ENCODE measurements at regions not wholly inside any gene's neighbourhood (a gene's known extent, or its start where the extent isn't known, plus 50 kb on each side); places are given as distances from the start of the nearest gene placed in this dataset.

GRCh38 chr3:6089780-6090179, 771.1 kb upstream of the GRM7 start:
- Histone ChIP-seq H3K4me3 (no peak overlapping the region), H3K9me3 (no peaks in the 10 kb centered on the region), H3K36me3 (no peaks in the 10 kb centered on the region), H3K27ac (no peak overlapping the region), H3K27me3 (replicated peaks; ENCODE audit: insufficient read depth) (no peaks in the 10 kb centered on the region), H3K4me1 (replicated peaks) (no peaks in the 10 kb centered on the region)
- intact Hi-C loops (cut with DNase I): no loop called here
- 67% methylated on average over 5 of the region's 5 CpGs for WGBS
- DNase-seq (ENCODE audit: low spot score): no peak
- TF ChIP-seq POLR2AphosphoS5 (IDR thresholded peaks at IDR 0.05): no peak

- DNase-seq (ENCODE audit: low spot score): no peak
- H3K27ac ChIP-seq: no peak overlapping the region
- intact Hi-C loops (cut with DNase I): no loop called here
- no peaks in the 10 kb centered on the region for H3K27me3 ChIP-seq (replicated peaks; ENCODE audit: insufficient read depth)
- H3K4me1 ChIP-seq (replicated peaks): no peaks in the 10 kb centered on the region
- TF ChIP-seq POLR2AphosphoS5 (IDR thresholded peaks at IDR 0.05): no peak
- no peak for TF ChIP-seq CTCF (IDR thresholded peaks at IDR 0.05)
- no peak for TF ChIP-seq POLR2A (IDR thresholded peaks at IDR 0.05)
- H3K4me3 ChIP-seq: no peak overlapping the region
- WGBS: 96% methylated on average over 3 of the region's 3 CpGs
- no peaks in the 10 kb centered on the region for H3K36me3 ChIP-seq
- H3K9me3 ChIP-seq: no peaks in the 10 kb centered on the region
Measured at GRCh38 chr3:6091262-6091661, 769.7 kb upstream of the GRM7 start.

GRCh38 chr3:6095006-6095405, 765.9 kb upstream of the GRM7 start:
- WGBS: 84% methylated on average over 1 of the region's 1 CpG
- no peak overlapping the region for H3K4me3 ChIP-seq
- no peaks in the 10 kb centered on the region for H3K27me3 ChIP-seq (replicated peaks; ENCODE audit: insufficient read depth)
- DNase-seq (ENCODE audit: low spot score): no peak
- H3K36me3 ChIP-seq: no peaks in the 10 kb centered on the region
- TF ChIP-seq POLR2AphosphoS5 (IDR thresholded peaks at IDR 0.05) (no peak), CTCF (IDR thresholded peaks at IDR 0.05) (no peak), POLR2A (IDR thresholded peaks at IDR 0.05) (no peak)
- no peaks in the 10 kb centered on the region for H3K4me1 ChIP-seq (replicated peaks)
- intact Hi-C loops (cut with DNase I): no loop called here
- no peak overlapping the region for H3K27ac ChIP-seq
- H3K9me3 ChIP-seq: no peaks in the 10 kb centered on the region

GRCh38 chr3:6097021-6097420, 763.9 kb upstream of the GRM7 start:
- no peaks in the 10 kb centered on the region for H3K27me3 ChIP-seq (replicated peaks; ENCODE audit: insufficient read depth)

GRCh38 chr3:6097556-6097955, 763.4 kb upstream of the GRM7 start:
- WGBS: 83% methylated on average over 2 of the region's 2 CpGs
- no peak for TF ChIP-seq POLR2AphosphoS5 (IDR thresholded peaks at IDR 0.05)
- TF ChIP-seq CTCF (IDR thresholded peaks at IDR 0.05): no peak
- TF ChIP-seq POLR2A (IDR thresholded peaks at IDR 0.05): no peak
- no peak overlapping the region for H3K4me3 ChIP-seq
- no peaks in the 10 kb centered on the region for H3K36me3 ChIP-seq
- H3K27ac ChIP-seq: no peak overlapping the region
- no peaks in the 10 kb centered on the region for H3K9me3 ChIP-seq
- H3K4me1 ChIP-seq (replicated peaks): no peaks in the 10 kb centered on the region
- no peaks in the 10 kb centered on the region for H3K27me3 ChIP-seq (replicated peaks; ENCODE audit: insufficient read depth)
- DNase-seq (ENCODE audit: low spot score): no peak
- intact Hi-C loops (cut with DNase I): no loop called here

More at GRCh38 chr3:6097021-6097420, 763.9 kb upstream of the GRM7 start:
- intact Hi-C loops (cut with DNase I): no loop called here
- H3K4me3 ChIP-seq: no peak overlapping the region
- H3K9me3 ChIP-seq: no peaks in the 10 kb centered on the region
- no peak for DNase-seq (ENCODE audit: low spot score)
- TF ChIP-seq POLR2AphosphoS5 (IDR thresholded peaks at IDR 0.05) (no peak), POLR2A (IDR thresholded peaks at IDR 0.05) (no peak), CTCF (IDR thresholded peaks at IDR 0.05) (no peak)
- H3K27ac ChIP-seq: no peak overlapping the region
- no peaks in the 10 kb centered on the region for H3K36me3 ChIP-seq
- WGBS: 85% methylated on average over 2 of the region's 2 CpGs
- H3K4me1 ChIP-seq (replicated peaks): no peaks in the 10 kb centered on the region

Data from prostate gland (tissue), 2 donors.